Left ventricle myocardium inferior (tissue), 1 donor: ENCODE measurements at regions not wholly inside any gene's neighbourhood (a gene's known extent, or its start where the extent isn't known, plus 50 kb on each side); places are given as distances from the start of the nearest gene placed in this dataset.

ENCODE experiments used
- DNase-seq: peaks from one replicate; pipeline ENCODE4 v3.0.0-alpha.2; 2020
- H3K27ac ChIP-seq: fragments of 200-600 bp; replicated peaks from 2 replicates; pipeline ENCODE4 v1.8.0; 2021
- H3K27me3 ChIP-seq: fragments of 200-600 bp; 2 replicates; pipeline ENCODE4 v1.8.0; 2021; ENCODE audit warnings: low read depth
- H3K36me3 ChIP-seq: fragments of 200-600 bp; 2 replicates; pipeline ENCODE4 v1.8.0; 2021
- H3K4me1 ChIP-seq: fragments of 200-600 bp; 2 replicates; pipeline ENCODE4 v1.8.0; 2021
- H3K4me3 ChIP-seq: fragments of 200-600 bp; 2 replicates; pipeline ENCODE4 v1.8.0; 2021; ENCODE audit warnings: mild to moderate bottlenecking, moderate library complexity
- H3K9me3 ChIP-seq: fragments of 200-600 bp; replicated peaks from 2 replicates; pipeline ENCODE4 v1.8.0; 2021
- intact Hi-C: fragments of 100-400 bp; cut with micrococcal nuclease; formaldehyde crosslinking; loops from one replicate; pipeline ENCODE4 v1.11.0; 2022
- TF ChIP-seq, protein P1 (sequence below): fragments of 200-600 bp; IDR thresholded peaks from 2 replicates; pipeline ENCODE4 v1.8.0; 2021; ENCODE audit warnings: antibody characterized with exemption, mild to moderate bottlenecking, borderline replicate concordance
- donor health status: DM: no; HTN: yes; CAD: no; lungs with severe emphysema.

GRCh38 chr4:149065753-149066152 is 623.5 kb upstream of the NR3C2 start:
- H3K4me1 ChIP-seq: no peaks in the 10 kb centered on the region
- H3K9me3 ChIP-seq: peaks cover 20% of the 10 kb centered on the region
- no peak overlapping the region for H3K27ac ChIP-seq
- intact Hi-C loops: no loop called here
- TF ChIP-seq, protein P1, sequence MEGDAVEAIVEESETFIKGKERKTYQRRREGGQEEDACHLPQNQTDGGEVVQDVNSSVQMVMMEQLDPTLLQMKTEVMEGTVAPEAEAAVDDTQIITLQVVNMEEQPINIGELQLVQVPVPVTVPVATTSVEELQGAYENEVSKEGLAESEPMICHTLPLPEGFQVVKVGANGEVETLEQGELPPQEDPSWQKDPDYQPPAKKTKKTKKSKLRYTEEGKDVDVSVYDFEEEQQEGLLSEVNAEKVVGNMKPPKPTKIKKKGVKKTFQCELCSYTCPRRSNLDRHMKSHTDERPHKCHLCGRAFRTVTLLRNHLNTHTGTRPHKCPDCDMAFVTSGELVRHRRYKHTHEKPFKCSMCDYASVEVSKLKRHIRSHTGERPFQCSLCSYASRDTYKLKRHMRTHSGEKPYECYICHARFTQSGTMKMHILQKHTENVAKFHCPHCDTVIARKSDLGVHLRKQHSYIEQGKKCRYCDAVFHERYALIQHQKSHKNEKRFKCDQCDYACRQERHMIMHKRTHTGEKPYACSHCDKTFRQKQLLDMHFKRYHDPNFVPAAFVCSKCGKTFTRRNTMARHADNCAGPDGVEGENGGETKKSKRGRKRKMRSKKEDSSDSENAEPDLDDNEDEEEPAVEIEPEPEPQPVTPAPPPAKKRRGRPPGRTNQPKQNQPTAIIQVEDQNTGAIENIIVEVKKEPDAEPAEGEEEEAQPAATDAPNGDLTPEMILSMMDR: no peak
- DNase-seq: no peak
- no peaks in the 10 kb centered on the region for H3K27me3 ChIP-seq
- H3K4me3 ChIP-seq: no peak overlapping the region
- H3K36me3 ChIP-seq: no peaks in the 10 kb centered on the region

DNA sequence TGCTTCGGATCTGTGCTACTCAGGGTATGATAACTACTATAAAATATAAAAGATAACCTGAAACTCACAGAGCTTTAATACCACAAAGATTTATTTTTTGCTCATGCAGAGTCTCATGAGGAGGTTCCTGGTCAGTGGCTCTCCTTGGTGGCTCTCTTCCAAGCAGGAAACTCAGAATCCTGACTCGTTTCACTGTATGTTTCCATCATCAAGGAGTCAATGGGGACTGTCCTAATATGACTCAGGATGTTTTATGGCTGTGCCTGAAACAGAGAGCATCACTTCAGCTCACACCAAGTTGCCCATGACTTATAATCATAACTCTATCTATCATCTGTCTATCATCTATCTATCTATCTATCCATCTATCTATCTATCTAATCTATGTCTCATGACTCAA is 620.8 kb upstream of the NR3C2 start:
- no peak for DNase-seq
- Histone ChIP-seq H3K9me3 (peaks cover 18% of the 10 kb centered on the region), H3K4me3 (no peak overlapping the region), H3K4me1 (no peaks in the 10 kb centered on the region), H3K36me3 (no peaks in the 10 kb centered on the region), H3K27me3 (no peaks in the 10 kb centered on the region), H3K27ac (no peak overlapping the region)
- intact Hi-C loops: no loop called here
- TF ChIP-seq, protein P1: no peak

DNA sequence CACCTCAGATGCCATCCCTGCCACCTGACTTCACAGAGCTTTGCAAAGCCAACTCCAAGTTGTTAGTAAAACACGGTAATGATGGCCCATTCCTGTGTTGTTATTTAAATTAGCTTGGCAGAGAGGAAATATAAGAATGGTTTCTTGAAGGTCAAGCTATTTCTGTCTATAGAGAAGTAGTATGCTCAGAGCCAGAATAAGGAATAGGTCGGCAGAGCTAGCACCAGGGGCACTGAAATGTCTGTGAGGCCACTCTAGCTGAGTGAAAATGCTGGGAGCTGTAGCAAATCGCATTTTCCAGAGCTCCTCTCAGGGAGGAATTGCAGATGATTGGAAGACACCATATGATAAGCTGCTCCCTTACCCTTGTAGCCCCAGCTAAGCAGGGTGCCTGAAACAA is 615.4 kb upstream of the NR3C2 start:
- intact Hi-C loops: no loop called here
- no peak overlapping the region for H3K27ac ChIP-seq
- peaks cover 4% of the 10 kb centered on the region for H3K4me1 ChIP-seq
- no peak overlapping the region for H3K4me3 ChIP-seq
- H3K27me3 ChIP-seq: no peaks in the 10 kb centered on the region
- no peaks in the 10 kb centered on the region for H3K36me3 ChIP-seq
- no peak for DNase-seq
- no peaks in the 10 kb centered on the region for H3K9me3 ChIP-seq
- TF ChIP-seq, protein P1: no peak

DNA sequence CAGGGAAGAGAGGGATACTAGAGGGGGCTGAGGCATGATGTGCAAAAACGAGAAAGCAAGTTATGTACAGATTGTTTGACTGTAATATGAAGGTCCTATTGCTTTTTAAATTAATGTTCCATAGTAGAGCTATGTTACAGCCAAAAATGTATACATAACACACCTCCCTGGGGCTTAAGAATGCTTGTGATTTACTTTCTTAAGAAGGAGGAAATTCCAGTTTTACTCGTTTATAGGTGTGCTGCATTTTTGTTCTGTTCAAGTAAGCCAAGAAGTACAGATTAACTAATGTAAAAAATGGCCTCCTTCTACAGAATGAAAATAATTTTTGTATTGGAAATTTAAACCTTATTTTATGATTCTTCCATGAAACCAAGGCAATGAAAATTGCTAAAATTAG is 614.4 kb upstream of the NR3C2 start:
- no peaks in the 10 kb centered on the region for H3K9me3 ChIP-seq
- peaks cover 4% of the 10 kb centered on the region for H3K4me1 ChIP-seq
- intact Hi-C loops: no loop called here
- no peak overlapping the region for H3K27ac ChIP-seq
- DNase-seq: no peak
- H3K4me3 ChIP-seq: no peak overlapping the region
- H3K36me3 ChIP-seq: no peaks in the 10 kb centered on the region
- no peaks in the 10 kb centered on the region for H3K27me3 ChIP-seq
- TF ChIP-seq, protein P1: no peak

DNA sequence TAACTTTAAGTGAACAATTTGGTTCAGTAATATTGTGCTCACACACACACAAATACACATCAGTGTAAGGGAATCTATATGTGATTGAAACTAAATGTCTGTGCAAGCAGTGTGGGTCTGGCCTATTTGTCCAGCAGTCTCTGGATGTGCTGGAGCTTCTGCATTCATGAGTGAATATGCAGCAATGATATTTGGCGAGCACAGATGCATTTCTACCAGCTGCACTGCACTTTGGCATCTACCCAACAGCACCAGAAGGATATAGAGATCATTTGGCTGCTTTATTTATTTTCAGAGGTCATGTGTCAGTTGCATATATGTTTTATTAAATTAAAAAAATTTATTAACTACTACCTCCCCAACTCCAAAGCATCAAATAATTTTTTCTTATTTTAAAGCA is 613.4 kb upstream of the NR3C2 start:
- intact Hi-C loops: no loop called here

More for the DNA sequence above, 613.4 kb upstream of the NR3C2 start:
- TF ChIP-seq, protein P1: no peak
- Histone ChIP-seq H3K4me1 (peaks cover 4% of the 10 kb centered on the region), H3K9me3 (no peaks in the 10 kb centered on the region), H3K27ac (no peak overlapping the region), H3K27me3 (no peaks in the 10 kb centered on the region), H3K4me3 (no peak overlapping the region), H3K36me3 (no peaks in the 10 kb centered on the region)
- DNase-seq: no peak
